Hepatocyte (in vitro differentiated cells): ENCODE measurements at regions not wholly inside any gene's neighbourhood (a gene's known extent, or its start where the extent isn't known, plus 50 kb on each side); places are given as distances from the start of the nearest gene placed in this dataset.

ENCODE experiments used
- DNase-seq: peaks from one replicate; pipeline ENCODE4 v3.0.0-alpha.2; 2016; ENCODE audit warnings: low spot score
- H2AFZ ChIP-seq: fragments of 200-600 bp; sonication (generic); 2 replicates; pipeline ENCODE4 v1.6.0; 2016; ENCODE audit warnings: antibody characterized with exemption, mild to moderate bottlenecking
- H3K27ac ChIP-seq: fragments of 200-600 bp; sonication (generic); 2 replicates; pipeline ENCODE4 v1.5.1; 2016; ENCODE audit warnings: mild to moderate bottlenecking
- H3K27me3 ChIP-seq: fragments of 200-600 bp; sonication (generic); 2 replicates; pipeline ENCODE4 v1.6.1; 2016
- H3K36me3 ChIP-seq: fragments of 200-600 bp; sonication (generic); replicated peaks from 2 replicates; pipeline ENCODE4 v1.5.1; 2016; ENCODE audit warnings: low read depth; ENCODE audit not compliant: insufficient read depth
- H3K4me1 ChIP-seq: fragments of 200-600 bp; sonication (generic); 2 replicates; pipeline ENCODE4 v1.5.1; 2016; ENCODE audit warnings: mild to moderate bottlenecking, moderate library complexity; ENCODE audit not compliant: insufficient read depth
- H3K4me2 ChIP-seq: fragments of 200-600 bp; sonication (generic); 2 replicates; pipeline ENCODE4 v1.6.0; 2016
- H3K4me3 ChIP-seq: fragments of 200-600 bp; sonication (generic); 2 replicates; pipeline ENCODE4 v1.5.1; 2016; ENCODE audit warnings: mild to moderate bottlenecking
- H3K79me2 ChIP-seq: fragments of 200-600 bp; sonication (generic); 2 replicates; pipeline ENCODE4 v1.6.0; 2017; ENCODE audit warnings: mild to moderate bottlenecking
- H3K9me2 ChIP-seq: fragments of 200-600 bp; sonication (generic); replicated peaks from 2 replicates; pipeline ENCODE4 v1.6.0; 2017; ENCODE audit warnings: mild to moderate bottlenecking; ENCODE audit not compliant: insufficient read depth
- H3K9me3 ChIP-seq: fragments of 200-600 bp; sonication (generic); 2 replicates; pipeline ENCODE4 v1.5.1; 2016; ENCODE audit warnings: low read depth, mild to moderate bottlenecking
- H4K20me1 ChIP-seq: fragments of 200-600 bp; sonication (generic); 2 replicates; pipeline ENCODE4 v1.6.0; 2016; ENCODE audit warnings: mild to moderate bottlenecking; ENCODE audit not compliant: insufficient read depth, poor library complexity, severe bottlenecking
- CTCF ChIP-seq: fragments of 200-600 bp; sonication (generic); IDR thresholded peaks from 2 replicates; pipeline ENCODE4 v1.5.1; 2016; ENCODE audit warnings: antibody characterized with exemption, mild to moderate bottlenecking; ENCODE audit not compliant: poor library complexity
- EZH2 ChIP-seq: fragments of 200-600 bp; sonication (generic); IDR thresholded peaks from 2 replicates; pipeline ENCODE4 v1.6.1; 2016; ENCODE audit warnings: antibody characterized with exemption, mild to moderate bottlenecking, borderline replicate concordance
- EZH2phosphoT487 ChIP-seq: fragments of 200-600 bp; sonication (generic); IDR thresholded peaks from one replicate; pipeline ENCODE4 v1.6.1; 2018; ENCODE audit warnings: antibody characterized with exemption, mild to moderate bottlenecking, low read depth, moderate library complexity; ENCODE audit not compliant: unreplicated experiment, severe bottlenecking
- WGBS: methylation state at CpG from one replicate; pipeline ENCODE4 v1.1.6; 2016; ENCODE audit warnings: low lambda C conversion rate; ENCODE audit errors: missing lambda C conversion rate; 5-methylcytosine and 5-hydroxymethylcytosine counted together

- Histone ChIP-seq H2AFZ (no peak overlapping the region), H3K36me3 (no peaks in the 10 kb centered on the region), H3K27me3 (no peaks in the 10 kb centered on the region), H3K9me3 (no peaks in the 10 kb centered on the region), H3K27ac (no peak overlapping the region), H3K4me1 (peaks cover 4% of the 10 kb centered on the region), H3K9me2 (no peaks in the 10 kb centered on the region), H3K4me2 (no peak overlapping the region), H4K20me1 (no peaks in the 10 kb centered on the region), H3K79me2 (no peaks in the 10 kb centered on the region), H3K4me3 (no peak overlapping the region)
- 87% methylated on average over 3 of the region's 3 CpGs for WGBS
- no peak for DNase-seq
- TF ChIP-seq EZH2phosphoT487 (no peak), EZH2 (no peak), CTCF (no peak)
Observed at GRCh38 chr1:187527346-187527745, 698.6 kb downstream of the PLA2G4A start.

GRCh38 chr1:187537936-187538335, 709.2 kb downstream of the PLA2G4A start:
- no peaks in the 10 kb centered on the region for H3K36me3 ChIP-seq
- H3K27me3 ChIP-seq, result no peaks in the 10 kb centered on the region
- no peak overlapping the region for H3K4me3 ChIP-seq
- no peaks in the 10 kb centered on the region for H3K4me1 ChIP-seq
- H3K27ac ChIP-seq, result no peak overlapping the region
- WGBS, result 86% methylated on average over 4 of the region's 4 CpGs
- no peak overlapping the region for H2AFZ ChIP-seq
- no peaks in the 10 kb centered on the region for H4K20me1 ChIP-seq
- no peaks in the 10 kb centered on the region for H3K9me2 ChIP-seq
- no peaks in the 10 kb centered on the region for H3K79me2 ChIP-seq
- no peaks in the 10 kb centered on the region for H3K9me3 ChIP-seq
- no peak for DNase-seq
- no peak for TF ChIP-seq EZH2phosphoT487
- TF ChIP-seq EZH2, result no peak
- TF ChIP-seq CTCF, result no peak
- no peak overlapping the region for H3K4me2 ChIP-seq

GRCh38 chr1:187549540-187549939, 720.8 kb downstream of the PLA2G4A start:
- no peaks in the 10 kb centered on the region for H3K4me1 ChIP-seq
- H4K20me1 ChIP-seq, result no peaks in the 10 kb centered on the region
- H3K27ac ChIP-seq, result no peak overlapping the region
- TF ChIP-seq EZH2, result no peak
- TF ChIP-seq CTCF, result no peak
- no peak for TF ChIP-seq EZH2phosphoT487
- H3K9me2 ChIP-seq, result no peaks in the 10 kb centered on the region
- H3K27me3 ChIP-seq, result no peaks in the 10 kb centered on the region
- no peaks in the 10 kb centered on the region for H3K79me2 ChIP-seq
- H3K4me3 ChIP-seq, result no peak overlapping the region
- DNase-seq, result no peak
- no peaks in the 10 kb centered on the region for H3K9me3 ChIP-seq
- WGBS, result 95% methylated on average over 3 of the region's 3 CpGs
- no peak overlapping the region for H3K4me2 ChIP-seq
- no peaks in the 10 kb centered on the region for H3K36me3 ChIP-seq
- H2AFZ ChIP-seq, result no peak overlapping the region

- no peak for DNase-seq
Observed at GRCh38 chr1:187551061-187551460, 722.3 kb downstream of the PLA2G4A start.

More at GRCh38 chr1:187551061-187551460, 722.3 kb downstream of the PLA2G4A start:
- 95% methylated on average over 20 of the region's 20 CpGs for WGBS
- TF ChIP-seq EZH2, result no peak
- no peak for TF ChIP-seq CTCF
- TF ChIP-seq EZH2phosphoT487, result no peak
- no peak overlapping the region for H2AFZ ChIP-seq
- H3K36me3 ChIP-seq, result no peaks in the 10 kb centered on the region
- H3K4me2 ChIP-seq, result no peak overlapping the region
- H3K27ac ChIP-seq, result no peak overlapping the region
- no peaks in the 10 kb centered on the region for H4K20me1 ChIP-seq
- H3K27me3 ChIP-seq, result no peaks in the 10 kb centered on the region
- no peak overlapping the region for H3K4me3 ChIP-seq
- H3K79me2 ChIP-seq, result no peaks in the 10 kb centered on the region
- no peaks in the 10 kb centered on the region for H3K4me1 ChIP-seq
- H3K9me2 ChIP-seq, result no peaks in the 10 kb centered on the region
- H3K9me3 ChIP-seq, result no peaks in the 10 kb centered on the region
